ENCODE measurements at regions not wholly inside any gene's neighbourhood (a gene's known extent, or its start where the extent isn't known, plus 50 kb on each side); places are given as distances from the start of the nearest gene placed in this dataset.
A peak's percentile ranks its signal among the peaks of the same experiment; 100 is the strongest.

DNA sequence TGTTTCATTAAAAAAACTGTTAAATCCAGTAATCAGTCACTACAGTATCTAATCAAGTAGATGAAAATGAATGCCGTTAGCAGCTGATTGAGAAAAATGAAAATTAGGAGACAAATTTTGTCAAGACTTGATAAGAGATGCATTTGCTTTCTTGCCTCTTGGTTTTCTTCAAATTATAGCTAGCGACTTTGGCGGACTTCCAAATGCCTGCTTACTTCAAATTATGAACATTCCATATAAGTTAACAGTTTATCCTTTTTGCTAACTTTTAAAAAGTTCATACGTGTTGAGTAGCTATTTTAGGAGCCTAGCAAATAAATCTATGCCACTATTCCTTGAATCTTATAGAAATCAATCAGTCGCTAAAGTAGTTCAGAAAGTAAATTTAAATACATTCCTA is 58.8 kb downstream of the PPP4R3C start:
- H3K4me3 ChIP-seq (ENCODE audit: low read depth, low read length), result no peak overlapping the region

GRCh38 chrX:27399146-27399456 is 64.0 kb downstream of the PPP4R3C start:
- in situ Hi-C loops (cut with HindIII; ENCODE audit: low sequenced_read_pairs), result no loop called here
- TF ChIP-seq CTCF (IDR thresholded peaks at IDR 0.05; ENCODE audit: low read depth, low read length), result no peak
- DNase-seq (ENCODE audit: low read depth, low spot score), result no peak
- H3K4me3 ChIP-seq (ENCODE audit: low read depth, low read length), result no peak overlapping the region

More for the DNA sequence above, 58.8 kb downstream of the PPP4R3C start:
- TF ChIP-seq CTCF (IDR thresholded peaks at IDR 0.05; ENCODE audit: low read depth, low read length), result no peak
- in situ Hi-C loops (cut with HindIII; ENCODE audit: low sequenced_read_pairs), result no loop called here
- no peak for DNase-seq (ENCODE audit: low read depth, low spot score)

DNA sequence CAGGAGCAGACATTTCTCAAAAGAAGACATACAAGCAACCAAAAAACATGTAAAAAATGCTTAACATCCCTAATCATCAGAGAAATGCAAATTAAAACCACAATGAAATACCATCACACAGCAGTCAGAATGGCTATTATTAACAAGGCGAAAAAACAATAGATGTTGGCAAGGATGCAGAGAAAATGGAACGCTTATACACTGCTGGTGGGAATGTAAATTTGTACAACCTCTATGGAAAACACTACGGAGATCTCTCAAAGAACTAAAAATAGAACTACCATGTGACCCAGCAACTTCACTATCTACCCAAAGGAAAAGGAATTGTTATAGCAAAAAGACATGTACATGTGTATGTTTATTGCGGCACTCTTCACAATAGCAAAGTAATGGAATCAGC is 71.5 kb downstream of the PPP4R3C start:
- no peak for TF ChIP-seq CTCF (IDR thresholded peaks at IDR 0.05; ENCODE audit: low read depth, low read length)
- in situ Hi-C loops (cut with HindIII; ENCODE audit: low sequenced_read_pairs), result no loop called here
- no peak overlapping the region for H3K4me3 ChIP-seq (ENCODE audit: low read depth, low read length)
- peak; percentile 13 for DNase-seq (ENCODE audit: low read depth, low spot score)

- no peak for TF ChIP-seq CTCF (IDR thresholded peaks at IDR 0.05; ENCODE audit: low read depth, low read length)
- in situ Hi-C loops (cut with HindIII; ENCODE audit: low sequenced_read_pairs), result no loop called here
- H3K4me3 ChIP-seq (ENCODE audit: low read depth, low read length), result no peak overlapping the region
- DNase-seq (ENCODE audit: low read depth, low spot score), result no peak
Observed at GRCh38 chrX:27381419-27381818, 81.7 kb downstream of the PPP4R3C start.

- no peak overlapping the region for H3K4me3 ChIP-seq (ENCODE audit: low read depth, low read length)
- in situ Hi-C loops (cut with HindIII; ENCODE audit: low sequenced_read_pairs), result no loop called here
- DNase-seq (ENCODE audit: low read depth, low spot score), result no peak
- no peak for TF ChIP-seq CTCF (IDR thresholded peaks at IDR 0.05; ENCODE audit: low read depth, low read length)
Observed at GRCh38 chrX:27380163-27380845, 82.8 kb downstream of the PPP4R3C start.

GRCh38 chrX:27354021-27354420 is 109.1 kb downstream of the PPP4R3C start:
- in situ Hi-C loops (cut with HindIII; ENCODE audit: low sequenced_read_pairs), result no loop called here
- no peak for DNase-seq (ENCODE audit: low read depth, low spot score)
- H3K4me3 ChIP-seq (ENCODE audit: low read depth, low read length), result no peak overlapping the region
- TF ChIP-seq CTCF (IDR thresholded peaks at IDR 0.05; ENCODE audit: low read depth, low read length), result no peak

DNA sequence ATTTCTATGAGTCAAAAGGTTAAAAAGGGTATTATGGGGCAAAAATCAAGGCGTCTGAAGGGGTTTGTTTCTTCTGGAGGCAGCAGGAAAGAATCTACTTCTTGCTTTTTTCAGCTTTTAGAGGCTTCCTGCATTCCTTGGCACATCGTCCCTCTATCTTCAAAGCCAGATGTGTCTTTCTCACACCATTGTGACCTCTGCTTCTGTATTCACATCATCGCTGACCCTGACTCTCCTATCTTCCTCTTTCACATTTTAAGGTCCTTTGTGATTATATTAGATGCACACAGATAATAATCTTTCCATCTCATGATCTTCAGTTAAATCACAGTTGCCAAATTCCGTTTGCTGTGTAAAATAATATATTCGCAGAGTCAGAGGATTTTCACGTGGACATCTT is 112.7 kb downstream of the PPP4R3C start:
- DNase-seq (ENCODE audit: low read depth, low spot score), result no peak
- in situ Hi-C loops (cut with HindIII; ENCODE audit: low sequenced_read_pairs), result no loop called here
- no peak for TF ChIP-seq CTCF (IDR thresholded peaks at IDR 0.05; ENCODE audit: low read depth, low read length)
- no peak overlapping the region for H3K4me3 ChIP-seq (ENCODE audit: low read depth, low read length)

Measured in astrocyte of the spinal cord (primary cell).